ENCODE measurements at regions not wholly inside any gene's neighbourhood (a gene's known extent, or its start where the extent isn't known, plus 50 kb on each side); places are given as distances from the start of the nearest gene placed in this dataset.
"Not testable (repeated sequence)": the region's sequence is repeated elsewhere in the genome, so short reads cannot be mapped to it uniquely, and the experiment has no call there.

DNA sequence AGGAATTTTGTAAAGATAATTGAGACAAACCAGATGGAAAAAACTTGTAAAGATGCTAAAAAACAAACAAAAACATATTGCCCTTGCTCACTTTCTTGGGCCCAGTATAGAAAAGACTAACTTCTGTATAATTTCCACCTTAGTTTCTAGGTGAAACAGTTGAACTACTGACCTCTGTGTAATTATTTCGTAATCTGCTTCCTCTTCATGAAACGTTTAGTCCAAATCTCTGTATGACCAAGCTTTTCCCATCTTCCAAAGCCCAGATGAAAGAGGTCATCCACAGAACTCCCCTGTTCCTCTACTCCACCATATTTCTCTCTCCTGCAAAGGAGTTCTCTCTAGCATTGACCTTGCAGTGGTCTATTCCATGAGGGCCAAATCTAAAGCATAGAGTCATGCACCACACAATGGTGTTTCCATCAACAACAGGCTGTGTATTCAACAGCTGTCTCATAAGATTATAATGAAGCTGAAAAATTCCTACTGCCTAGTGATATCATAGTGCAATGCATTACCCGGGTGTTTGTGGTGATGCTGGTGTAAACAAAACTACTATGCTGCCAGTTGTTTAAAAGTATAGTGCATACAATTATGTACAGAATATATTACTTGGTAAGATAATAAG is 647.6 kb downstream of the TNS3 start:
- DNase-seq (ENCODE audit: low spot score) = peak; percentile 4

DNA sequence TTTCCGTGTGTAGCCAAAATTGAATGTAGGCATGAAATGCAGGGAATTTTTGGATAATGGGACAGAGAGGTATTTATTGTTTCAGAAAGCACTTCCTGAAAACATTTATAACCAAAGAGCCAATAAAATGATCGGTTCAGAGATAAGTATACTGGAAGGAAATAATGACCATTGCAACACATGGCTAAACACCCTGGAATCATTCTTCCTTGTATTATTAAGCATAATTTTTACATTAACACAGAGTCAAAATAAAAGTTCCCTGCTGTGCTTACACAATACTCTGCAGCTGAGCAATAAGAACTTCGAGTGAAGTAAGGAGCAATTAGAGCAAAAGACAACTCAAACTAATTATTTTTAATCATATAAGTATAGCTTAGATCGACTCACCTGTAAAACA is 648.3 kb downstream of the TNS3 start:
- no peak for DNase-seq (ENCODE audit: low spot score)

DNA sequence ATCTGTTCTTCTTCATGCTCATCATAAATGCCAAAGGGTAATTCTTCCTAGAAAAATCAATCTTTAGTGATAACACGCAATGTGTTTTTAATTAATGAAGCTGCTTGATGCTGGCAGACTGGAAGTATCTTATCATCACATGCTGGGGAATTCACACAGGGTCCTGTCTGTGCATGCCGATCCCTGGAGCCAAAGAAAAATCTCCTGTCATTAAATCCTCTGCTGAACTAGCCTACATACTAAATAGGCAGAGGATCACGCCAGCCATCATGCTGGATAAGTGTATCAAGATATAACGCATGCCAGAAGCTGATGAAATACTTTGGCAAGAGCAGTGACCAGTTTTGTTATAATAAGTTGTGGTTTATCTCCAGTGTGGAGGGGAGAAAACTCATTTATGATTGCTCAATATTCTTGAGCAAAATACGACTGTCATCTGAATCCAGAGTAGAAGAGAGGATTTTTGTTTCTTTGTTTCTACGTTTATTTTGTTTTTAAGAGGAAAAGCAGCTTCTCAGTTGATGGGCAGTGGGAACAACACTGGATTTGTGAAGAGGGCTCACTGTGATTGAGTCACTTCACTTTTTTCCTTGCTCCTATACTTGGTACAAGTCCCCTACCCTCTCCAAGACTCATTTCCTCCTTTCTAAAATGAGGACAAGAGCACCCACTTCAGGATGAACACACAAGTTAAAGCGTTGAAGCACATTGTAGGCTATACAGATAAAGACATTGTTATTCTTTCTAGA is 649.1 kb downstream of the TNS3 start:
- peak; percentile 9 for DNase-seq (ENCODE audit: low spot score)

DNA sequence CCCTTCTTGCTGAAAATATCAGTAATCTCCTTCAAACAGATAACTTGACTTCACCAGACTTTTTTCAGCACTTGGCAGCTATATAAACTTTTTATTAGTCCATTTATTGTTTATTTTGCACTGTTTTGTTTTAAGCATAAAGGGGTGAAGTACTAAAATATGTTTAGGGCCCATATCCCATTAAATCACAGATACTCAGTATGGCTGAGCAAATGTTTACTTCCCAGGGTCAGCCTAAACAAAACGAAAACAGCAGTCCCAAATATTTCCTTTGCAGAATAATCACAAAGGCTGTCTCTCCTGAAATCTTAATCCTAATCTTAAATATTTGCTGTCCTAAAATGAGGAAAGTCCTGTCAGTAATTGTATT is 649.6 kb downstream of the TNS3 start:
- no peak for DNase-seq (ENCODE audit: low spot score)

DNA sequence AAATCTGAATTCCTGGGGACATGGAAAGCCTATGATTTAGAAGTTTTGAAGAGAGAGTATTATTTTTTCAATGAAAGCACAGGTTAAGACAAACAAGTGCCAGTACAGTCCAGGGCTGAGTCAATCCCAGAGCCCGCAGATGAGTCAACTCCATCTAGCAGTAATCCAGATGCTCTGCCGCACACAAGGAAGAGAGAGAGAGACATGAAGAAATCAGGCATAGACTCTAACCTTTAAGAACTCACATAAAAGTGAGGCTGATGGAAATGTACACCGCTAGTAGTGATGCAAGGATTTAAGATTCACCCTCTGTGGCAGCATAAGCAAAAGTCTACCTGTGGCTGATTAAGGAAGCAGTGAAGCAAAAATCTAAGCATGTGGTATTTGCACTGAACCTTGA is 651.5 kb downstream of the TNS3 start:
- DNase-seq (ENCODE audit: low spot score) = peak; percentile 92

DNA sequence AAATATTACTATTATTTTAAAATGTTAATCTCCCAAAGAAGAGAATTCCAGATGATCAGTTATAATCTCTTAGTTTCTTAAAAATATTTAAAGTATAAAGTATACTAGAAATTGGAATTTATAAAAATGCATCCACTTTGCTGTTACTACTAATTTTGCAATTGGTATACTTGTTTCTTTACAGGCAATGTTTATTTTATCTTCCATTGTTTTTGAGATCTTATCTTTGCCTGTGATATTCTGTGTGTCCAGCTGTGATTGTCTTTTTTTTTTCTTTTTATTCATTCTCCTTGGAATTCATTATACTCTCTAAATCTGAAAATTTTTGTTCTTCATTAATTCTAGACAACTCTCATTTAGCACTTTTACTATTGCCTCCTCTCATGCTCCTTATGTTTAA is 652.6 kb downstream of the TNS3 start:
- DNase-seq (ENCODE audit: low spot score) = no peak

DNA sequence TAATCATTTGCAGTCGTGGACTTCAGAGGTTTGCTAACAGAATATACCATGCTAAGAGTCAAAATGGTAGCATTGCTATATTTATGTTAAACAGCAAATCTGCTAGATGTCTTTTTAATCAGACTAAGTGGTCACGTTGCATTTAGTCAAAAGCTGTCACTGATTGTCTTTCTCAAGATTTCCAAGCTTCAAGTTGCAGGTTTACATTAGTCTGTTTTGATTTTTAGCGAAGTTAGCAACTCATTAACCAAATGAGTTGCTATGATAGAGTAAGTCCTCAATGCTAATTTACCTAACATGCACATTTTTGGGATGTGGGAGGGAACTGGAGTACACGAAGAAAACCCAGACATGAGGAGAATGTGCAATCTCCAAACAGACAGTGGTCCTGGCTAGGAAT is 653.2 kb downstream of the TNS3 start:
- DNase-seq (ENCODE audit: low spot score) = peak; percentile 7

DNA sequence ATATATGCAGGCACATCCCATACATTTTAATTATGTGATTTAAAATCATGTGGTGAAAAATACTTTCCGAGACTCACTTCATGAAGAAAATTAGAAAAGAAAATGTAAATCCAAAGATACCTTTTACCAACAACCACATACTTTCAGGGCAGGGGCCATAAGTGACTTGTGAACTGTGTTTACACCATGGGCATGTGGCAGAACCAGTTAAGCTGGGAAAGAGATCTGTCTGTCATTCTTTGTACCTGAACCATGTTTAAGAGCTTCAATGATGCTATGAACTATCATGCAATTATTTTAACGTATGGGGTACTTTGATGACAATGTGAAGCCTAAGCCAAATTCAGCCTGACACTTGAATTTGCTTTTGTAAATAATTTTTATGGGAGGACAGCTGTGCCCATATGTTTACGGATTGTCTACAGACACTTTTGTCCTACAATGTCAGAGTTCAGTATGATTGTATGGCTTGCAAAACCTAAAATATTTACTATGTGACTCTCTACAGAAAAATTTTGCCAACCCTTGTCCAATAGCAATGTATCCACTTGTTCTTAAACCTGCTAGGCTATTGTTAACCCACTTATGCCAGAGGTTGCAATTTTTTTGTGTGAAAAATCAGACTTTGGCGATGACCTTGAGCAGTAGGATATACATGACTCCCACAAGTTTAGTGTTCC is 654.6 kb downstream of the TNS3 start:
- DNase-seq (ENCODE audit: low spot score) = no peak

DNA sequence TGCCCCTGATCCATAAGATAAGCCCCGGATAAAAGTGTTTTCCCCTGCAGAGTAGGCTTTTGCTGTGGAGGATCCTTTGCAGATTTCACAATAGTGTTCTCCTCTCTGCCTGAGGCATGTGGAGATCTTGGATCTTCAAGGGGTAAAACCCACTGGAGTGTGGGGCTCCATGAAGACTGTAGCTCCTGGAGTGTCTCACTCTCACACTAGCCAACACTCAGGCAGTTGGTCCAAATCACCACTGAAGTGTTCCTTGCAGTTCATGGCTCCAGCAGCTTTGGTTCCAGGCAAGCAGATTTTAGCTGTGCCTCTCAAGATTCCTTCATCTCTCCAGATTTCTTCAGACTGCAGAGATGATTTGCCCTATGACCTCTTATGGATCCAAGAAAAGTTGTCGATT is 665.3 kb downstream of the TNS3 start:
- DNase-seq (ENCODE audit: low spot score) = no peak

DNA sequence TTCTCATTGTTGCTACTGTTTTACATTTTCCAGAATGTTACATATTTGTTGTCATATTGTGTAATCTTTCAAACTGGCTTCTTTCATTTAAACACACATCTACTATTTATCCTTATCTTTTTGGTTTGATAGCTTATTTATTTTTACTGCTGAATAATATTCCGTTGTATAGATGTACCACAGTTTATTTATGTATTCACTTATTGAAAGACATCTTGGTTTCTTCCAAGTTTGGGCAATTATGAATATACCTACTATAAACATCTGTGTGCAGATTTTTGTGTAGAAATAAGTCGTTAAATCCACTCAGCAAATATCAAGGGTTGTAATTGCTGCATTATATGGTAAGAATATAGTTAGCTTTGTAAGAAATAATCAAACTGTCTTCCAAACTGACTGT is 669.2 kb downstream of the TNS3 start:
- DNase-seq (ENCODE audit: low spot score) = no peak

DNA sequence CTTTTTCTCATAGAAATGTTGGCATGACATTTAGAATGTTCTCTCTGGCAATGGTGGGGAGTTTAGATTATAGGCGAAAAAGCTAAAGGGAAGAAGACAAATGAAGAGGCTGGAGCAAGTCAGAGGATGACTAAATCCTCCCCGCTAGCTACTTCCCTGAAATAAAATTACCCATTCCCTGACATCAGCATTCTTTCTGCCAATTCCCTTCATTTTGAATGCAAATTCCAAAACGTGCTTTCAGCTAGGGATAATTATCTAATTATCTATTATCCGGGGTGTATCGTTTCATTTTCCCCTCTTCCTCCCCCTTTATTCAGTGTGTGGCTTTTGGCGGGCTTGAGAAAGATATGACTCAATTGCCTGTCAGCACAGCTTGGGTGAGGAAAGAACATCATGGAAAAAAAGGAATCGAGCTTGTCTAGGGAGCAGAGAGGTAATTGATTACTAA is 672.3 kb downstream of the TNS3 start:
- DNase-seq (ENCODE audit: low spot score) = peak; percentile 82

DNA sequence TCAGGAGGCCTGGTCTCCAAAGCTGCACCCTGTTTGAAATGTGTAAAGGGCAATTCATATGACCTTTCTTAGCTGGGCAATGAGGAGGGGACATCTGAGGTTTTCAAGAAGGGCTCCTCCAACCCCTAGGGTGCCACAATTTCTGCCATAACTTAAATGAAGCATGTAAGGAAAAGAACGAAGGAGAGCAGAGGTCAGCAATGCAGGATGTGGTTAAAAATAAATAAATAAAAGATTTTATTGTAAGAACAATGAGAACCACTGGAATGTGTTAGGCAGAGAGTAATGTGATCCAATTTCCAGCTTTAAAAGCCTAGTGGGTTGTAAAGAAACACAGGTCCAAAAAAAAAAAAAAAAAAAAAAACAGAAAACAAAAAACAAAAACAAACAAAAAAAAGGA is 673.1 kb downstream of the TNS3 start:
- peak; percentile 81 for DNase-seq (ENCODE audit: low spot score)

DNA sequence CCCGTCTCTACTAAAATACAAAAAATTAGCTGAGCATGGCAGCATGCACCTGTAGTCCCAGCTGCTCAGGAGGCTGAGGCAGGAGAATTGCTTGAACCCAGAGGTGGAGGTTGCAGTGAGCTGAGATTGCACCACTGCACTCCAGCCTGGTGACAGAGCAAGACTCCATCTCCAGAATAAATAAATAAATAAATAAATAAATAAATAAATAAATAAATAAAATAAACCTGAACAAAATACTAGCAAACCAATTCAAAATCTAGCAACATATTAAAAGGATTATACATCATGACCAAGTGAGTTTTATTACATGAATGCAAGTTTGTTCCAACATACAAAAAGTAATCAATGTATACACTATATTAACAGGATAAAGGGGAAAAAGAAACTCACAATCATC is 677.4 kb downstream of the TNS3 start:
- not testable (repeated sequence) for DNase-seq (ENCODE audit: low spot score)

DNA sequence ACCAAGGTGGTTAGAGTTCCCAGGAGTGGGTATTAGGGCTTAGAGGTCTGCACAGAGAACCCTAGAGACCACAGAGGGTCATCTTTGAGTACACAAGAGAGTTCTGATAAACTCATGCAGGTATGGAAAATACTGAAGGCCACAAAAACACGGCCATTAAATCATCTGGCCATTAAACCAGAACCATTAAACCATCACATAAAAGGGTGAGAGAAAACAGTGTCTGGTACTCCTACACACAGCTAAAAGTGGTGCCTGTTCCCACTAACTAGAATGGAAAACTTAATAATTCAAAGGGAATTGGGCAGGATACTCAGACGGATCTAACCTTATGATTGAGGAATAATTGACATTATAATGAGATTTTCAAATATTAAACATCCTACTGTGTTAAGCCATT is 679.4 kb downstream of the TNS3 start:
- DNase-seq (ENCODE audit: low spot score) = no peak

DNA sequence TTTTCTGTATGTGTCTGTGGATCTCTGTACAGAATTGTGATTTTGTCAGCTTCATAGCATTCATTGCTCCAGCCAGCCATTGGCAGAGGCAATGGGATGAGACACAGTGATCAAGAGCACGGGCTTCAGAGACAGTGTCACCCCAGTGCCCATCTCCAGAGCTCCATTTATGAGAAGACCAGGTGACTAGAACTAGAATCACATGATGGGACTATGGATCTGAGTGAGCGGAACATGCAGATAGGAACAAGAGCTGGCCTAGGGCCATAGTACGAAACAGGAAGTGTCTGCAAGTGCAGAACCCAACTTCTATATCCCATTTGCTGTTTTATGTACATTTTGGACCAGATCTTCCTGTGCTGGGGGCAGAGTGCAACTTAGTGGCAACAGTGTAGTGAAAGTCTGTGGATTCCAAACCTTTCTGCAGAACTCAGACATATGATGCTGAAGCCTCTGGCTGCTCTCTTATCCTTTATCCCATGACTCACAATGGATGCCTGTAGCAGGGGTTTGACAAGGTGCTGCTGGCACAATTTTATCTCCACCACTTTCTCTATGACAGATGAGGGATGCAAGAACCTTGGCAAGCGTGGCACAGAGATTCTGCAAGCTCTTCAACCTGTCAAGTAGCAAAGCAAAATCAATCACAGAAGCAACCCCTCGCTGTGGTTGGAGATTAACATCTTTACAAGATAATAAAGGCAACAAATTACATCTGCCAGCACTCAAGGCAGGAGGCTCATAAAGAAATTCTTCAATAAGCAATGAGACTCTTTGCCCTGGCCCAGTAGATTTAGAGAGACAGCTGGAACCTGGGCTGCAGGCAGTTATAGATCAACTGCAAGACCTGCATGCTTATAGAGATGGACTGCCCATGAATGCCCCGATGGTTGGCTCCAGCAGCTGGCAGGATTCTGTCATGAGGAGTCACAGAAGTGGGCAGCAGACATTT is 681.3 kb downstream of the TNS3 start:
- no peak for DNase-seq (ENCODE audit: low spot score)

DNA sequence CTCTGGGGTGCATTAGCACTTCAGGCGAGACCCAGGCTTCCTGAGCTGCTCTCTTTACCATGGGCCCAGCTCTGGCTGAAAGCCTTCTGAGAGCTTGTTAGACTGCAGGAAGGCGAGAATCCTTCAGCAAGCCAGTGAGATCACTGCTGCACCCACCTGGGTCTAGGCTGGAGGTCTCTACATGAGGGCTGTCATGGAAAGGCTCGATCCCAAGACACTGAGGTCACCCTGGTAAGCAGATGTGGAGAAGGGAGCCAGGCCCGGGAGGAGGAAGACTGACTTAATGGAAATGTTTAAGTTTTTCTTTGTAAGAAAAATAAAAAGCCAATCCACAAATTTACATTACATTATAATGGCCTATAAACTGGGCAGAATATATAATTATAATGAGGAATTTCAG is 684.5 kb downstream of the TNS3 start:
- no peak for DNase-seq (ENCODE audit: low spot score)

DNA sequence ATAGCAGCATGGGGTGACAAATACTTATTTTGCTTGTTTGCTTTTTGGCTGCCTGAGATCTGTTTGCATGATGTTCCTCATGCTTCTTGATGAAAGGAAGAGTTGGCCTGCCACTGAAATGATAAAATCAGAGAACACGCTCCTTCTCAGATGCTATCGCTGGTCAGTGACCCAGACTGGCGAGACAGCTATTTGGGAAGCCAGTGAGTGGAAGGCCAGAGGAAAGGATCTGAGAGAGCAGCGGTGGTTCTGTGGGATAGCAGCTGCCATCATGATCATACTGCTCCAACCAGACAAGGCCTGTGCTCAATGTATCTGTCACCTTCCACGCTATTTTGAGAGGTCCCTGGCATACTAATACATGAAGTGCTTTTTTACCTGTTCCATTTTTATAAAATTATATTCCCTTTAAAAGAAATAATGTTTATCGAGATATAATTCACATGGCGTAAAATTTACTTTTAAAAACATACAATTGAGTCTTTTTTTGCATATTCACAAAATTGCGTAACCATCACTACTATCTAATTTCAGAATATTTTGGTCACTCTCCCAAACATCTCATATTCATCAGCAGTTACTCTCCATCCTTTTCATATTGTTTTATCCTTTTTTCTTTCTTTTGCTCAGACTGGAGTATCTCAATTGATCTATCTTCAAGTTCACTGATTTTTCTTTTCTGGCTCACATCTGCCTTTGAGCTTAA is 695.1 kb downstream of the TNS3 start:
- no peak for DNase-seq (ENCODE audit: low spot score)

DNA sequence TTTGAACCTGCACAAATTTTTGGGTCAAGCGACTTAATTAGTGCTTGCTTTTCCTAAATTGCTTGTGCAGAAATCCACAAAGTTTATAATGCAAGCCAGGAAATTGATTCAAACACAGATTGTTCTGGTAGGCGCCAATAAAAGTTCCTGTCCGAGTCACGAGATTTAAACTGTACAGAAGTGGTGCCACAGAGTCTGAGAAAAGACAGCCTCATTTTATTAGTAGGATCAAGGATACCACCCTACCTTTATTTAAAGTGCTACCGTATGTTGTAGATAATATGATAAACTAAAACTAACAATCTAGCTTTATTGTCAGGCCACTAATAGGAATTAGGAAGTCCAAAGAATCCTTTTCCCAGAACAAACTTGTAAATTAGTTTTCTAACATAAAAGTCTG is 696.7 kb downstream of the TNS3 start:
- DNase-seq (ENCODE audit: low spot score) = no peak

DNA sequence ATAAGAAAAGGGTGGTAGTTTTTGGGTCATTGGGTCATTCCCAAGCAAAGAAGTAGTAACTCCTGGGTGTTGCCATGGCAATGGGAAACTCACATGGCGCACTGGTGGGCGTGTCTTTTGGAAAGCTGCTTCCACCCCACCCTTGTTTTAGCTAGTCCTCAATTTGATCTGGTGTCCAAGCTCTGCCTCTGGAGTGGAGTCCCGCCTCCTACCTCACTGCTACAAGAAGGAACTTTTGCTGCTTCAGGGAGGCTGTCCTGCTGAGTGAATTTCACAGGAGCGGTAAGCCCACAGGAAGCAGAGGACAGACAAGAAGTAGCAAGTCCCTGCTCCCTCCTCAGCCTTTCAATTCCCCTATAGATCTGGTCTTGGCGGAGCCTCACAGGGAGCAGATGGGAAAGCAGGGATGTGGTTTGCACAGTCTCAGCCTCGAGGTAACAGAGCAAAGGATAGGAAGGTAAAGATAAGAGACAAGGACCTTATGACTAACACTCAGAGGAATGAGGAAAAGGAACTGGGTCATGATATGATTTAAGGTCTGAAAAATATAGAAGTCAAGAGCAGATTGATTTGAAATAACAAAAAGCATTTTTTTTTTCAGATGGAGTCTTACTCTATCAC is 700.3 kb downstream of the TNS3 start:
- DNase-seq (ENCODE audit: low spot score) = peak; percentile 71

DNA sequence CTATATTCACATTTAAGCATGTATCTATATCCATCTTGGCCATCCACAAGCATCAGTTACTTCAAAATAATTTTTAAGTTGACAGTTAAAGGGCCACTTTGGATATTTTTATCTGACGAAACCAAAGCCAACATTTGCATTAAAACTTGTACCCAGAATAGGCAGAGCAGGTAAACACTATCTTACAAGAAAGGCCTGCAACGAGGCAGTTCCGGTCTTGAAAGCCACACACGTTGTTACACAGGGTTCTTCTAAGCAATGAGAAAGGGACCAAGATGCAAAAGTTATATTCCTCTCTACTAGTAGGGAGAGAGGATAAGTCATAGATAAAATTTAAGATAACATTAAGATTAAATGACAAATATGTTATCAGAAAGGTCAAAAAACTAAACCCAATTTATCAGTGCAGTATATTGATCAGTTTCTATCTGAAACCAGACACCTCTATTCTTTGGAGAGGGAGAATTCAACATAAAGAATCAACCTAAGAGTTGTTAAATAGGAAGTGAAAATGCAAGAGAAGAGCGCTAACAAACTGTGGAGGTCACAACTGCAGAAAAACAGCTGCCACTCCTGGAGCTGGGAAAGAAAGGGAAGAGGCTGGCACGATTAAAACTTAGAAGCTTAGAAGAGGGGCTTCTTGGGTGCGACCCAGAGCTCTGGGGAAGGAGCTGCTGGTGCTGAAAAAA is 701.3 kb downstream of the TNS3 start:
- DNase-seq (ENCODE audit: low spot score) = no peak

DNA sequence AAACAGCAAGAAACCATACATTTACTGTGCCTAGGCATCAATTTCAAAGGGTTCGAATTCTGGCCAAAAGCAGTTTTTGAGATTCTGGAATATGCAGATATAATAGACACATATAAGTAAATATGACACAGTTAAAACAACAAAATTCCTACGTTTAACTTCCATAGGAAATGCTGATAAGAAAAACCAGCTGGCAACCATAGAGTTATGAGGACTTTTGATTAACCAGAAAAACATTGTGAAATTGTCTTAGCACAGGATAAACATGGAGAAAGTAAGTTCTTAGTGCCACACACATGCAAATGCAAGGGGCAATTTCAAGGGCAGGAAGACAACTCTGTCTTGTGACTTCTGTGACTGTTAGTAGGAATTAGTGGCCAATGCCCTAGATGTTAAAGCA is 702.1 kb downstream of the TNS3 start:
- no peak for DNase-seq (ENCODE audit: low spot score)

Measured in kidney tubule cell (primary cell).